Type B pancreatic cell (in vitro differentiated cells): ENCODE measurements at regions not wholly inside any gene's neighbourhood (a gene's known extent, or its start where the extent isn't known, plus 50 kb on each side); places are given as distances from the start of the nearest gene placed in this dataset.

Source experiments
- DNase-seq: peaks from one replicate; pipeline ENCODE4 v3.0.0; 2021; ENCODE audit warnings: mixed read lengths; ENCODE audit not compliant: unreplicated experiment; ENCODE audit errors: extremely low spot score
- H3K27ac Mint-ChIP-seq: 2 replicates; pipeline ENCODE4 v1.8.0; 2021; ENCODE audit warnings: mild to moderate bottlenecking, mixed read lengths
- H3K27me3 Mint-ChIP-seq: 2 replicates; pipeline ENCODE4 v1.8.0; 2021; ENCODE audit warnings: mixed read lengths
- H3K36me3 Mint-ChIP-seq: 2 replicates; pipeline ENCODE4 v1.8.0; 2021; ENCODE audit warnings: mixed read lengths
- H3K4me1 Mint-ChIP-seq: one replicate; pipeline ENCODE4 v1.8.0; 2021; ENCODE audit warnings: mixed read lengths; ENCODE audit not compliant: unreplicated experiment
- H3K4me3 Mint-ChIP-seq: 2 replicates; pipeline ENCODE4 v1.8.0; 2021; ENCODE audit warnings: mild to moderate bottlenecking, mixed read lengths
- H3K9me3 Mint-ChIP-seq: 2 replicates; pipeline ENCODE4 v1.8.0; 2021; ENCODE audit warnings: mixed read lengths
- CTCF ChIP-seq: fragments of 200-600 bp; sonication (generic); conservative IDR thresholded peaks from 2 replicates; pipeline ENCODE4 v1.5.0; 2021; ENCODE audit warnings: antibody characterized with exemption, mild to moderate bottlenecking

- no peaks in the 10 kb centered on the region for H3K9me3 Mint-ChIP-seq
- no peak overlapping the region for H3K27ac Mint-ChIP-seq
- peaks cover 38% of the 10 kb centered on the region for H3K27me3 Mint-ChIP-seq
- DNase-seq, result no peak
- no peak for TF ChIP-seq CTCF
- no peak overlapping the region for H3K4me3 Mint-ChIP-seq
- no peaks in the 10 kb centered on the region for H3K36me3 Mint-ChIP-seq
- peaks cover 18% of the 10 kb centered on the region for H3K4me1 Mint-ChIP-seq
These were observed 58.8 kb upstream of the FBRSL1 start for GRCh38 chr12:132430838-132431774.

- TF ChIP-seq CTCF, result no peak
- Mint-ChIP-seq H3K4me1 (peaks cover 18% of the 10 kb centered on the region), H3K4me3 (peak overlapping the region; percentile 7), H3K27me3 (peaks cover 48% of the 10 kb centered on the region), H3K9me3 (no peaks in the 10 kb centered on the region), H3K36me3 (no peaks in the 10 kb centered on the region), H3K27ac (peak overlapping the region; percentile 26)
- DNase-seq, result no peak
These were observed 59.9 kb upstream of the FBRSL1 start for GRCh38 chr12:132429946-132430643.

- H3K4me1 Mint-ChIP-seq, result peaks cover 18% of the 10 kb centered on the region
- H3K27ac Mint-ChIP-seq, result peak overlapping the region; percentile 26
- no peak for TF ChIP-seq CTCF
- H3K27me3 Mint-ChIP-seq, result peaks cover 46% of the 10 kb centered on the region
- no peaks in the 10 kb centered on the region for H3K36me3 Mint-ChIP-seq
- no peak for DNase-seq
- H3K9me3 Mint-ChIP-seq, result no peaks in the 10 kb centered on the region
- no peak overlapping the region for H3K4me3 Mint-ChIP-seq
These were observed 60.4 kb upstream of the FBRSL1 start for GRCh38 chr12:132429602-132429945.

GRCh38 chr12:132428936-132429601 lies 60.9 kb upstream of the FBRSL1 start:
- no peaks in the 10 kb centered on the region for H3K9me3 Mint-ChIP-seq
- H3K4me1 Mint-ChIP-seq, result peaks cover 20% of the 10 kb centered on the region
- H3K27ac Mint-ChIP-seq, result peak overlapping the region; percentile 79
- H3K36me3 Mint-ChIP-seq, result no peaks in the 10 kb centered on the region
- TF ChIP-seq CTCF, result no peak
- no peak overlapping the region for H3K4me3 Mint-ChIP-seq
- no peak for DNase-seq
- peaks cover 45% of the 10 kb centered on the region for H3K27me3 Mint-ChIP-seq

GRCh38 chr12:132427999-132428935 lies 61.7 kb upstream of the FBRSL1 start:
- Mint-ChIP-seq H3K4me3 (no peak overlapping the region), H3K36me3 (no peaks in the 10 kb centered on the region), H3K4me1 (peaks cover 20% of the 10 kb centered on the region), H3K27me3 (peaks cover 48% of the 10 kb centered on the region), H3K27ac (peak overlapping the region; percentile 79), H3K9me3 (no peaks in the 10 kb centered on the region)
- DNase-seq, result no peak
- no peak for TF ChIP-seq CTCF
